ENCODE measurements at regions not wholly inside any gene's neighbourhood (a gene's known extent, or its start where the extent isn't known, plus 50 kb on each side); places are given as distances from the start of the nearest gene placed in this dataset.
"Not testable (repeated sequence)": the region's sequence is repeated elsewhere in the genome, so short reads cannot be mapped to it uniquely, and the experiment has no call there.

GRCh38 chr6:126821706-126822105 lies 296.8 kb upstream of the RSPO3 start:
- no peak for FAIRE-seq

DNA sequence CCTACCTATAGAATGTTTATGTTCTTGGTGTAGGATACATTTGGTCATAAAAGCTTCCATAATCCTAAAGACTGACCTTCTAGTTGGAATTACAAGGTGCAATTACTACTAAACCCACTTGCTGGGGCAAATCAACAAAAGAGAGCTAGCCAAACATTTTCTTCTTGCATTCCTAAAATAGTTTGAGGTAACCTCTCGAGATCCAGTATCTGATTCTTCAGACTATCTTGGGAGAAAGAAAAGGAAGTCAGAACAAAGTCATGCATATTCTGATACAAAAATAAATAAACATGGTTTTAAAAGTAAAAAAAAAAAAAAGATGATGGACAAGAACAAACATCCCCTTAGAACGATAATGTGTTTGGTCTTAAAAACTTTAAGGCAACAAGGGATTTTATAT lies 294.2 kb upstream of the RSPO3 start:
- FAIRE-seq = no peak

DNA sequence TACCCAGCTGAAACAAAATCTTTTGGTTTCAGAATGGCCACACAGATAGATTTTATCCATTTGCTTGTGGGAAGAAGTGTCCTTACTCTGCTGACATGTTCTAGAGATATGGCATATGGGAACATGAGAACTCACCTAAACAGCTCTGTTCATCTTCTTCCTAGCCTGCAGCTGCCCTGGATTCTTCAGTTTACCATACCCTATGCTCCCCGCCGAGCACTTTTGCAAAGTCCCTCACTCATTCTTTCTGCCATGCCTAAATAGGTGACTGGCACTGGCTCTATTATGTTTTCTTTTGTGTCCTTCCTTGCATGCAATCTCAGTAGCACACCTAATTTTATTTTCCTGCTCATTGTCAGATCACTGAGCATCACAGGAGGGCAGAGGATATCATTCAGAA lies 293.7 kb upstream of the RSPO3 start:
- no peak for FAIRE-seq

- no peak for FAIRE-seq
Measured at GRCh38 chr6:126826166-126826714, 292.2 kb upstream of the RSPO3 start.

DNA sequence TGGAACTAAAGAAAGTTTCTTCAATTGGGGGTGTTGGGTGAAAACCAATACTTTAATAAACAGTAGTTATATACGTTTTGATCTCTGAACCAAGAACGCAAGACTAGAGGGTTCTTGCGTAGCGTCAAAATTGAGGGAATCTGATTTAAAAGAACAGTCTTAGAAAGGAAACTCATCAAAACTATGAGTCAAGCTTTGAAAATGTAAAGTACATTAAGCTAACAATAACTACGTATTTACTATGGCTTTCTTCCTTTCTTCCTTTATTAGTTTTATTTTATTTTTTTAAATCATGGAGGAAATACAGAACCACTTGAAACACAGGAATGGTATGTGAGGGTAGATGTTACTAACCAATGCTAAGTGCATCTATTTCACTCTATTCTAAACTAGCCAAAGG lies 287.0 kb upstream of the RSPO3 start:
- FAIRE-seq = no peak

DNA sequence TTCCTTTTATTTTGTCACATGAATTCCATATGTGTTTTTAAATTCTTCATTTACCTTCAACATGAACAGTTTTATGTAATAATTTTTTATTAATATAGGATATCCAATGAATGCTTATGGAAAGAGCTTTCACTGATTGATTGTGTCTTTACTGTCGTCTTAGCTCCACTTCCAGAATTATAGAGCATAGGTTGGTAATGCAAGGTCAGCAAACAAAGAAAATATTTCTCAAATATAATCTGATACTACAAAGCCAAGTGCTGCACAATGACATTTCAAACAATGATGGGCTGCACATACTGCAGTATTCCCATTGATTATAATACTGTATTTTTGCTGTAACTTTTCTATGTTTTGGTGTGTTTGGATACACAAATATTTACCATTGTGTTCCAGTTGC lies 275.7 kb upstream of the RSPO3 start:
- no peak for FAIRE-seq

GRCh38 chr6:126848119-126848518 lies 270.4 kb upstream of the RSPO3 start:
- FAIRE-seq = no peak

DNA sequence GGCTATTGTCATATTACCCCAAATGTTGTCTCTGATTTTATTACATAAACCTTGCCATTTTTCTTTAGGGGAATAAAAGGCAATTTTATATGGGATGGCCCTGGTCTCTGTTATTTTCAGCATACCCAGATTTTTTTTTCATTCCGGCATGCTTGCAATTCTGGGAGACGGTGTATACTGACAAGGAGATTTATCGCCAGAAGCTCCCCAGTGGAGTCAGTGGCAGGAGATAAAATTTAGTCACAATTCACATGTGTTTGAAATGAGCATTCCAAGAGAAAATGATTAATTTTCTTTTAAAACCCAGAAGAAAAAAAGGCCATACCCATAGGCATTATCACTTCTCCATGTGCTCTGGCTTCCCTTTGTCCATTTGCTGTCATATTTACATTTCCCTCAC lies 250.8 kb upstream of the RSPO3 start:
- no peak for FAIRE-seq

DNA sequence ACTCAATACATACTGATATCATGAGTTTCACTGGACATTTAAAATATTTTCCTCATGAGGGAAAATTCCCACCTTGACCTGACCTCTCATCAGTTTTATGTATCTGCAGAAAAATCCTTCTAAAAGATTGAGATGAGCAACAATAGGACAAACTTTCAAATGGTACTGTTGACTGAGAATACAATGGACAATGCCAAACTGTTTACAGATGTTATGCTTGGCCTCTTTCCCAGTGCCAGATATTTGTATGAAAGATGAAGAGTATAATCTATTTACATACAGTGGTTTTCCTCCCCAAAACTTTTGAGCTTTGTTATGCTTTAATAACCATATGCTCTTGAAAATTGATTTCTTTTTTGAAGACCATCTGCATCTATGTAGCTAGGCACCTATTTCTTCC lies 245.1 kb upstream of the RSPO3 start:
- no peak for FAIRE-seq

- no peak for FAIRE-seq
Measured at GRCh38 chr6:126873791-126874190, 244.7 kb upstream of the RSPO3 start.

DNA sequence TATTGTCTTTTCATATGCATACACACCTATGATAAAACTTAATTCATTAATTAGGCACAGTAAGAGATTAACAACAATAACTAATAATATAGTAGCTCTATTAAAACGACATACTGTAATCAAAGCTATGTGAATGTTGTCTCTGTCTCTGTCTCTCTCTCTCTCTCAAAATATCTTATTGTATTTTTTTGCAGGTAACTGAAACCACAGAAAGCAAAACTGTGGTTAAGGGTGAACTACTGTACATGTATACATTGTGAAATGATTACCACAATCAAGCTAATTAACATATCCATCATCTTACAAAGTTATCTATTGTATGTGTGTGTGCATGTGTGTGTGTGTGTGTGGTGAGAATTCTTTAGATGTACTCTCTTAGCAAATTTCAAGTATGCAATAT lies 242.0 kb upstream of the RSPO3 start:
- no peak for FAIRE-seq

- FAIRE-seq = no peak
Measured at GRCh38 chr6:126880964-126881363, 237.5 kb upstream of the RSPO3 start.

DNA sequence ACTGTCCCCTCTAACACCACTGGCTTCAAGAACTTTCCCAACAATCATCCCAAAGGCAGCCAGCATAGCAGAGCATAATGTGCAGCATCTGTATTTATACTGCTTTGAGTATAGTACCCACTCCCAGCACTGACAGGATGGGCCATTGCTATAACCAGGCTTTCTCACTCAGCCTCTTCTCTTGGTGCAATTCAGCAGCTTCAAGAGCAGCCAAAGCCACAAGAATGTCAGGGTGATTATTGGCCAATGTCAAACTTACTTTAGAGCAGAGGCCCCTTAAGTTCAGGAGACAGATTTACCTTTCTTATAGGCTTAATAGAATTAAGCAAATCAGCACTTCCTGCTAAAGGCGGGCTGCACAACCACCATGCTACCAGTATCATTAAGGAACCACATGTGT lies 232.4 kb upstream of the RSPO3 start:
- FAIRE-seq = no peak

DNA sequence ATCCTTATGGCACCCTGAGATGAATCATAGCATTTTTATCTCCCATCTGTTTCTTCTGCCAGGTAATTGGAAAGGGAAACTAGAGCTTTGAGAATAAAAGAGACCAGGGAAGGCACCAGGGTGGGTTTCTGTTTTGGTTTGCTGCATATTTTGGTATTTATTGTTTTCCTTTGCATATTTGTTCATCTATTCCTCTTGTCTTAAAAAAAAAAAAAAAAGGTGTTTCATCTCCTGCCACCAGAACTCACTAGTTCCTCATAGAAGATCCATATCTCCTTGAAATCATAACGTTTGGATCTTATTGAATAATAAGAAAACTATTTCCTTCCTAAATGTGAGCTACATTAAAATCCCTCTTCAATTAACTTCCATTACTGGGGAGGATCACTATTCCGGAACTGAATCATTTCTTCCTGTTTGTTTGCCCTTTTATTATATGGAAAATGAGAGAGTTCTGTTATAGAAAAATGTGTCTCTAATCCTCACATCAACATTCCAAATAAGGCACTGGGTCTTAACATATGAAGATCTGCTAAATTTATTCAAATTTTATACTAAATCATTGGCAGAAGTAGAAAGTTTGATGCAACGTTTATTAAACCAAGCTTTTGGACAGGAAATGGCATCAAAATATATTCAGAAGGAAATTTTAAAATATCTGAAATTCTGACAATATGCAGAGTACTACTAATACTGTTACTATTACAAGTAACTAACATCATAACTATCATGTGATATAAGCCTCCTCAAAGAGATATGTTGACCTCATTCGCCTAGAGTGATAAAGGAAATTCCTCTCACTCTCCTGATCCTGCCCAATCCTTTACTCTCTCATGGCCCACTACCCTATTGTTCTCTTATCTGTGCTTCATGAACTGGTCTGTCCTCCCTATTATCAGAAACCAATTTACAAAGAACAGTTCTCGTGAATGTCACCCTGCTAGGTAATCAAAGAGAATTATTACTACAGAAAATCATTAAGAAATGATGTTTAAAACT lies 229.4 kb upstream of the RSPO3 start:
- no peak for FAIRE-seq

- FAIRE-seq = no peak
Measured at GRCh38 chr6:126890055-126890454, 228.4 kb upstream of the RSPO3 start.

DNA sequence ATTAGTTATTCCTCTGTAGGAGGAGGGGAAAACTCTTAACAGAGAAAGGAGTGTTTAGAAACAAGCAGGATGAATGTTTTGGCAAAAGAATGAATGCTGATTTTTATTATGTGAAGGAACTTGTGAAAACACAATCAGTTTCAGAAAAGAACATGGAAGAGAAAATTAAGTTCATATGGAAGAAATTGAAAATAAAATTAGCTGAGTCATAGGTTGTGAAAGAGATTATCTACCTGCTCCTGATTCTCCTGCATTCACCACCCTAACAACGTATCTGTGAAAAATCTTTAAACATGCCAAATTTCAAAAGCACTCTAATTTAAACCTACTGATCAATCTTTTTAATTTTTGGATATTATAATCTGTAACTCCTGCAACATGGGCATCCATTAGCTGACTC lies 227.3 kb upstream of the RSPO3 start:
- no peak for FAIRE-seq

GRCh38 chr6:126892869-126893268 lies 225.6 kb upstream of the RSPO3 start:
- not testable (repeated sequence) for FAIRE-seq

DNA sequence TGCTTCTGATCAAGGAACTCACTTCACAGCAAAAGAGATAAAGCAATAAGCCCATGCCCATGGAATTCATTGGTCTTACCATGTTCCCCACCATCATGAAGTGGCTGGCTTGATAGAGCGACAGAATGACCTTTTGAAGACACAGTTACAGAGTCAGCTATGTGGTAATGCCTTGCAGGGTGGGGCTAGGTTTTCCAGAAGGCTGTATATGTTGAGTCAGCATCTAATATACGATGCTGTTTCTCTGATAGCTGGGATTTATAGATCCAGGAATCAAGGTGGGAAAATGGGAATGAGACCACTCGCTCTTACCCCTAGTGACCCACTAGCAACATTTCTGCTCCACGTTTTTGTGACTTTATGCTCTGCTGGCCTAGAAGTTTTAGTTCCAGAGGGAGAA lies 220.7 kb upstream of the RSPO3 start:
- FAIRE-seq = no peak

- FAIRE-seq = no peak
Measured at GRCh38 chr6:126904176-126904575, 214.3 kb upstream of the RSPO3 start.

DNA sequence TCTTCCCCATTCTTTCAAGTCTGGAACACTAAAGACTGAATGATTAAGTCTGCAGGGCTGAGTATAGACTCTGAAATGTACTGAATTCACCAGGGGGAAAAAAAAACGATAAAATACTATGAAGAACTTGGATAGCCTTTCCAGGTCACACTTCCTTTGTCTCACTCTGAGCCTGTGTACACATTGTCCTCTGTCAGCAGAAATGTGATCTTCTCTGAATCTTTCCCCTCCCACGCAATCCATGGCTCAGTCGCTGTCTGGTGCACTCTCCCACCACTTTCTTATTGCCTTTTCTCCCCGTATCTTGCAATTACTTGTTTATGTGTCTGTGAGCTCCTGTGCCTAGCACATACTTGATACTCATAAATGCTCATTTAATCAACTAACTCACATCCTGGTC lies 212.6 kb upstream of the RSPO3 start:
- FAIRE-seq = no peak

GRCh38 chr6:126907312-126907711 lies 211.2 kb upstream of the RSPO3 start:
- FAIRE-seq = no peak

DNA sequence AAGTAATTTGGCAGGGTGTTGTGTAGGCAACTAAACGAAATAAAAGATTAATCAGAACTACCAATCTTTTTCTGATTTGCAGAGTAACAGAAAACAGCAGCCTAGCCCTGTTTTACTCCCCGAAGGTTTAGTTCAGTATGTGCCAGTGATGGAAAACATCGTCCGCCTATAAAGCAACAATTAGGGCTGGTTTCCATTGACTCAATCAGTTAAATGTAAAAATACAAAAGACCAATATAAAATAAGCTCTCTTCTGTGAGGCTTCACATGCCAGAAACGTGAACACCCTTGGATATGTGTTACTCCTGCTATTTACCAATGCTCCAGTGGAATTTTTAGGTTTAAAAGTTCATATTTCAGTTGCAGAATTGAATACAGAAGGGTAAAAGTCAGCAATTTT lies 210.5 kb upstream of the RSPO3 start:
- no peak for FAIRE-seq

DNA sequence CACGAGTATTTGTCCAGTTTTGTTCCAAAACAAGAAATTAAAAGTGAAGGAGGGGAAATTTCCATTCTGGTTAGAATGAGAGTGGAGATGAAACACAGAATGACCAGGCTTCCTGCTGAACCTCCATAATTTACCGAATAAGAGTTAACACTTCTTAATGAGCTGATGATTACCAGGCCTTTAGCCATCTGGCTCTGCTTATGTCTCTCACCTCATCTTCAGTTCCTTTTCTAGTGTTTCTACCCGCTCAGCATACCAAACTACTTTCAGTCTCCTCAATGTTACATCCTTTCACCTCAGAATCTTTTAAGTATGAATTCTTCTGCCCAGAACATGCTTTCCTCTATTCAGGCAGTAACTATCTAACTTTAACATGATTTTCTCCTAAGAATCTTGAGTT lies 209.0 kb upstream of the RSPO3 start:
- FAIRE-seq = no peak

- no peak for FAIRE-seq
Measured at GRCh38 chr6:126913651-126914050, 204.8 kb upstream of the RSPO3 start.

- FAIRE-seq = no peak
Measured at GRCh38 chr6:126914172-126914571, 204.3 kb upstream of the RSPO3 start.

Measured in islet of Langerhans (tissue), 1 donor.